Stomach smooth muscle (tissue), 2 donors: ENCODE measurements at regions not wholly inside any gene's neighbourhood (a gene's known extent, or its start where the extent isn't known, plus 50 kb on each side); places are given as distances from the start of the nearest gene placed in this dataset.

Source experiments
- H3K27ac ChIP-seq: one replicate; pipeline ENCODE4 v1.7.0; 2013; ENCODE audit warnings: mild to moderate bottlenecking, low read length, inconsistent platforms
- H3K27me3 ChIP-seq, 2 donors: one replicate each; pipeline ENCODE4 v1.7.0; 2013; ENCODE audit warnings: low read length in 2 of 2; ENCODE audit not compliant: insufficient read depth in 2 of 2, control insufficient read depth in 1 of 2
- H3K36me3 ChIP-seq, 2 donors: one replicate each; pipeline ENCODE4 v1.7.0; 2013; ENCODE audit warnings: low read length in 2 of 2; ENCODE audit not compliant: control insufficient read depth in 2 of 2, insufficient read depth in 2 of 2
- H3K4me1 ChIP-seq: one replicate; pipeline ENCODE4 v1.7.0; 2013; ENCODE audit warnings: low read length; ENCODE audit not compliant: control insufficient read depth, insufficient read depth
- H3K4me3 ChIP-seq, 2 donors: one replicate each; pipeline ENCODE4 v1.7.0; 2013; ENCODE audit warnings: low read length in 2 of 2
- H3K9ac ChIP-seq, 2 donors: one replicate each; pipeline ENCODE4 v1.7.0; 2013; ENCODE audit warnings: low read length in 2 of 2, mild to moderate bottlenecking in 1 of 2
- H3K9me3 ChIP-seq, 2 donors: one replicate each; pipeline ENCODE4 v1.7.0; 2013; ENCODE audit warnings: low read length in 2 of 2; ENCODE audit not compliant: control insufficient read depth in 2 of 2
- donor health status: healthy.
- donor health status: Pancreatic carcinoma.

DNA sequence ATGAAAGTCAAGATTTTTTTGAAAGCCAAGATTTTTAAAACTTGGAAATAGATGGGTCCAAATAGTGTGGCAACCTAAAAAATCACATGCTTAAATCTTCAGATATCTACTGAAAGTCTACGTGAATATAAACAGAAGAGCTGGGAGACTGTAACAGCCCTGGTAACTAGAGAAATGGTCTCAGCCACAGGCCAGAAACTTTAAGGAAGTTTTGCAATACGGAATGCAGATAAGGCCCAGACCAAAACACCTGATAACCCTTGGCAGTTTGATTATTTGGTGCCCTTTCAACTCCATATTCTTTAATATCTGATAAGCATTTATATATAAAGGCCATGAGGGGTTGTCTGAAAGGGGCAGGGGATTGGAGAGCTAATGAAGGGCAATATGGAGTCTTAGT, 537.3 kb upstream of the TGFBR2 start:
- Histone ChIP-seq H3K4me3 (no peak overlapping the region), H3K9ac (no peak overlapping the region), H3K27me3 (no peaks in the 10 kb centered on the region), H3K9me3 (no peaks in the 10 kb centered on the region), H3K27ac (no peak overlapping the region), H3K36me3 (no peaks in the 10 kb centered on the region), H3K4me1 (no peaks in the 10 kb centered on the region)

DNA sequence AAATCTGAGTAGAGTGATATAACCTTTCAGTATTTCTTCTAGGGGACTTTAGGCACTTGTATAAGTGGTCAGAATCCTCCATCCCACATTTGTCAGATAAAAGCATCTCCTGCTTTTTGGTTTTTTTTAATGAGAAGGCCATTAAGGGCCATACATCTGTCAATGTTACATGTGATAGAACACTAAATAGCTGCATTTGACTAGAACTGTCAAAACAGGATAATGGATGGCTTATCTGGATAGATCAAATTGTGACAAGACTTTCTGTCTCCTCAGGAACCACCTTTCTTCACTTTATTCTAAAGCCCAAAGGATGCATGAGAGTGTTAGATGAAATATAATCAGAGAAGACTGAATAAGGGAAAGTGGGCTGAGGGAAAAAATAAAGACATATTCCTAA, 533.4 kb upstream of the TGFBR2 start:
- H3K27ac ChIP-seq, result no peak overlapping the region
- no peaks in the 10 kb centered on the region for H3K36me3 ChIP-seq
- H3K4me1 ChIP-seq, result no peaks in the 10 kb centered on the region
- no peak overlapping the region for H3K9ac ChIP-seq
- no peak overlapping the region for H3K4me3 ChIP-seq
- H3K27me3 ChIP-seq, result no peaks in the 10 kb centered on the region
- peaks cover 0 to 2% of the 10 kb centered on the region in 2 donors for H3K9me3 ChIP-seq

DNA sequence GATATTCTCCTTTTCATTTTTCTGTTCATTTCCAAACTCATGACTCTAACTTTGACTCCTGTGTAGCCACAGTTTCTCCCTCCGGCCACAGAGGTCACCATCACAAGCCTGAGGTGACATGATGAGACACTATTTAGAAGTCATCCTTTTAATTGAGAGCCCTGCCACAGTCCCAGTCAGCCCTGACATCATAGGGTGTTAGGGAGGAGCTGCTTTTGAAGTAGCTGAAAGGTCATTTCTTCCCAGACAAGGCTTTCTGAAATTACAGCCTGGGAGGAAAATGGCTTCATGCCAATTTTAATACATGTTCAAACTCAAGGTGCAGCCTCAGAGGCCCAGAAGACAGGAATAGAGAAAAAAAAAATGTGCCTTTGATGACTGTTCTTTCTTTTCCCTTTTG, 532.8 kb upstream of the TGFBR2 start:
- Histone ChIP-seq H3K4me3 (no peak overlapping the region), H3K4me1 (no peaks in the 10 kb centered on the region), H3K36me3 (no peaks in the 10 kb centered on the region), H3K27me3 (no peaks in the 10 kb centered on the region), H3K9ac (no peak overlapping the region), H3K9me3 (peaks cover 0 to 2% of the 10 kb centered on the region in 2 donors), H3K27ac (no peak overlapping the region)

DNA sequence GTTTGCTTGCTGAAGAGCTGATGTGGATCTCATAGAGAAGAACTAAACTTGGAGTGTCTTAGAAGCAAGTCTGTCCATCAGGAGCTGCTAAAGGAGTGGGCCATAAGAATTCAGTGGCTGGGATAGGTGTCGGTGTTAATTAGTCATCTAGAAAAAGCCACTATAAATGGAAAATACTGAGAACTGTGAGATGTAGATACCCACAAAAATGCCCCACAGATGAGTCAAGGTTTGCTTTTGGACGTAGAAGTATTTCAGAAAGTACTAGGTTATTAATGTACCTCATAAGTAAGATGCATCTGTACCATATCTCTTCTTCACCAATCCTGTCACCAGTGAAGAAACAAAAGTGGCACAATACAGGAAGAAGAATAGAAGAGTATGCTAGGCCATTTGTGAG, 530.9 kb upstream of the TGFBR2 start:
- Histone ChIP-seq H3K27me3 (no peaks in the 10 kb centered on the region), H3K4me3 (no peak overlapping the region)

DNA sequence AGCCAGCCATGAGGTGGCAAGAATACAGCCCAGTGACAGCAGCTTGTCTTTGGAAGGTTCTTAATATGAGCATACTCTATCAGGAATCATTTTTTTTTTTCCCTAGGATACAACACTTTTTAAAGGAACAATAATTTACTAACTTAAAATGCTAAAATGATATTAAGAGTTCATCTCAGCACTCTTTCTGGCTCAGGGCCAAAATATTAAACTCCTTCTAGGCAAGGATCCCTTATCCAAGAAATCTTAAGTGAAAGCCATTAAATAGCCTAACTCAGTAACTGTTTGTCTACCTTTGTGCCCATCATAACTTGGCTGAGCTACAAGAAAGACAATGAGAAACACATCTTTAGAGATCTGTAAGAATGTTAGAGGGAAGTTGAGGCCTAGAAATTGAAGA, 529.5 kb upstream of the TGFBR2 start:
- H3K36me3 ChIP-seq, result no peaks in the 10 kb centered on the region
- H3K4me1 ChIP-seq, result no peaks in the 10 kb centered on the region
- H3K4me3 ChIP-seq, result no peak overlapping the region
- H3K27ac ChIP-seq, result no peak overlapping the region
- no peaks in the 10 kb centered on the region for H3K27me3 ChIP-seq
- peaks cover 0 to 2% of the 10 kb centered on the region in 2 donors for H3K9me3 ChIP-seq
- no peak overlapping the region for H3K9ac ChIP-seq

More for the DNA sequence above, 530.9 kb upstream of the TGFBR2 start:
- peaks cover 0 to 2% of the 10 kb centered on the region in 2 donors for H3K9me3 ChIP-seq
- H3K4me1 ChIP-seq, result no peaks in the 10 kb centered on the region
- H3K27ac ChIP-seq, result no peak overlapping the region
- H3K36me3 ChIP-seq, result no peaks in the 10 kb centered on the region
- H3K9ac ChIP-seq, result no peak overlapping the region

DNA sequence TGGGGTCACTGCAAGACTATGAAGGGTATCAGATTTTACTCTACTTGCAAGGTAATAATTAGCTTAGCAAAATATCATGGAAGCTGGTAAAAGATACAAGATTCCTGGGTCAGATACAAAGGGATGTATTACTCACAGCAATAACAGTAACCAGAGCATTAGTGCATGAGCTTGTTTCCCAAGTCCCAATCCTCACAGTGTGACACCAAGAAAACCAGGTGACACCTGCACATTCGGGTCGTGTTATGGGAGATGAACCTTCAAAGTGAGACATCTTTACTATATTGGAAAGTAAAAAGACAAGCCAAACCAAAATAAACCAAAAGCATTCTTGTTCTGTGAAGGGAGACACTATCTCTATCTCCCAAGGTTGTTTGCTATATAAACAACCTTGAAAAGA, 528.7 kb upstream of the TGFBR2 start:
- no peak overlapping the region for H3K4me3 ChIP-seq
- no peak overlapping the region for H3K9ac ChIP-seq
- no peaks in the 10 kb centered on the region for H3K27me3 ChIP-seq
- H3K27ac ChIP-seq, result no peak overlapping the region
- H3K36me3 ChIP-seq, result no peaks in the 10 kb centered on the region
- peaks cover 0 to 2% of the 10 kb centered on the region in 2 donors for H3K9me3 ChIP-seq
- H3K4me1 ChIP-seq, result no peaks in the 10 kb centered on the region

DNA sequence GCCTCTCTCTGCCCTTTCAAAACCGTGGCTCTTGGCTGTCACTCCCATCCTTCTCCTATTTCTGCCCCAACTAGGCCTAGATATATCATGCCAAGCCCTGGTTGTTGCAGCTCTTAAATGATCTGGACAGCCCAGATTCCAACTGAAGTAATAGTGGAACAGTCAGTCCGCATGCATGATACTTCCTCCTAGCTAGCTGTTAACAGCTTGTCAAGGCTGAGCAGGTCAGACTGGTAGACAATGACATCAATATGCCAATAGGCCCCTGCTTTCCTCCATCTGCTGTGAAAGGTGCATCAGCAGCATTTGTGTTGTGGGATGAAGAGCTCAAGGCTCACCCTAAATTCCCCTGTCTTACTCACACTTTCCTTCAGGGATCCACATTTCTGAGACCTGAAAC, 527.7 kb upstream of the TGFBR2 start:
- H3K4me3 ChIP-seq, result no peak overlapping the region
- H3K27ac ChIP-seq, result no peak overlapping the region
- H3K27me3 ChIP-seq, result no peaks in the 10 kb centered on the region
- H3K9ac ChIP-seq, result no peak overlapping the region
- peaks cover 0 to 2% of the 10 kb centered on the region in 2 donors for H3K9me3 ChIP-seq
- no peaks in the 10 kb centered on the region for H3K4me1 ChIP-seq
- H3K36me3 ChIP-seq, result no peaks in the 10 kb centered on the region

DNA sequence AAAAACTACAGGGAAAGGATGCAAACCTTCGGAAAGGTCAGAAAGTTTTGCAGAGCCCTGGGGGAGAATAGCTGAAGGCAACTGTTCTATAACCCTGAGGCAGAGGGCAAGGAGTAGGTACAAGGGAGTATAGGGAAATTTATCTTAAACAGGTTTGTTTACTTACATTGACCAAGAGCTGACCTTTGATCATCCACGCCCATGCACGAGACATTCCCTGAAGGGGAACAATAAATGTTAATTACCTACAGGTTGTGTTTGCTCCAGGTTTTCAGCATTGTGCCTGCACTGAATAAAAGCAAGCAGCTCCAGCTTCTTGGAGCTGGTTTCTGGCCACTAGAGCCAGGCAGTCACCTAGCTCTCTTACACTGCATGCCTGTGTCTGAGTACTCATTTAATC, 524.5 kb upstream of the TGFBR2 start:
- Histone ChIP-seq H3K4me3 (no peak overlapping the region), H3K36me3 (no peaks in the 10 kb centered on the region), H3K27me3 (no peaks in the 10 kb centered on the region), H3K9me3 (peaks cover 0 to 2% of the 10 kb centered on the region in 2 donors), H3K27ac (no peak overlapping the region), H3K9ac (no peak overlapping the region), H3K4me1 (no peaks in the 10 kb centered on the region)

DNA sequence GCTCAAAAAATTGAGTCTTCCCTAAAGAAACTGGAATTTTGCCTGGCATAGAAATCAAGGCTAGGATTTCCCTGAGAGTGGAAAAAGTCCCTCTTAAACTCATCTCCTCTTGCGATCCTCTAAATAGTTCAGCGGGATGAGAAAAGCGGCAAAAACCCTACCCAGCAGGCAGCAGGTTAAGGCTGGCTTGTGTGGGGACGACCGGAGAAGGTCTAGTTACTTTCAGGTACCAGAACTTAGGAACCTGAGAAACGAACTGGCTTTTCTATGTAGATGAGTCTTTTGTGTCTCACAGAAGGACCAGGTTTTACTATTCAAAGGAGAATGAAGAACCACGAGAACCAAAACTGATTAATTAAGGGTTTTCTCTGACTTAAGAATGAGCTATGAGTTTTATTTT, 523.7 kb upstream of the TGFBR2 start:
- Histone ChIP-seq H3K27me3 (no peaks in the 10 kb centered on the region), H3K9me3 (no peaks in the 10 kb centered on the region), H3K36me3 (no peaks in the 10 kb centered on the region), H3K4me3 (no peak overlapping the region), H3K9ac (no peak overlapping the region), H3K27ac (no peak overlapping the region), H3K4me1 (no peaks in the 10 kb centered on the region)

DNA sequence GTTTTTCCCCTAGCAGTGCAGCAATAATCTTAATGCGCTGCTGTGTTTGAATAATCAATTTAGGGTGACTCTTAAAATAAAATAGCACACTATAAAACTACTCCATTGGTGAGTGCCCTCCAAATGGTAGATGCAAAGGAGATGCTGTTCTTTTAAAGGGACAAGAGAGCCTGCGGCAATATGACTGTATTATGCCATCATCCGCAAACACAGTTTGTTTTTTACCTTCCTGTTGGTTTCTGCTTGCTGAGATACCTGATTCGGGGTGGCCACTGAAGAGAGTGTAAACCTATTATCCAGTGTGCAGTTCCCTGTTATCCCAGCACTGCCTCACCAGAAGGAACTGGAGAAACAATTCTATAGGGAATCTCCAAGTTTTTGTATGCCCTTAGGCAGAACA, 523.1 kb upstream of the TGFBR2 start:
- H3K36me3 ChIP-seq, result no peaks in the 10 kb centered on the region
- no peaks in the 10 kb centered on the region for H3K27me3 ChIP-seq
- H3K4me3 ChIP-seq, result no peak overlapping the region
- H3K9ac ChIP-seq, result no peak overlapping the region
- no peak overlapping the region for H3K27ac ChIP-seq
- H3K4me1 ChIP-seq, result no peaks in the 10 kb centered on the region
- no peaks in the 10 kb centered on the region for H3K9me3 ChIP-seq

DNA sequence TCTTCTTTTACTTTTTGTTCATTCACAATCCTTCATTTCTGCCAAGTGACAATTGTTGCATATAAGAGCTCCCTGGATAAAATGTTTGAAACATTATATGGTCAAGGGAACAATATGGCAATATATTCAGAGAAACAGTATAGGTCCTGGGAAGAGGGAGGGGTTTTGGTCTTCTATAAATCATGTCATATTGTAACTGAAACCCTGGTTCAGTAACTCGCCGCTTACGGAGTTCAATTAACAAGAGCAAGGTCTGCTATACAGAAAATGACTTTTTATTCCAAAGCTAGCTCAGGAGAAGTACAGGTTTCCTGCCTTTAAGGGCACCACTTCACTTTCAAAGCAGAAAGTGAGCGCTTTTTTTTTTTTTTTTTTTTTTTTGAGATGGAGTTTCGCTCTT, 522.1 kb upstream of the TGFBR2 start:
- Histone ChIP-seq H3K9me3 (no peaks in the 10 kb centered on the region), H3K27me3 (no peaks in the 10 kb centered on the region), H3K4me3 (no peak overlapping the region), H3K9ac (no peak overlapping the region), H3K36me3 (no peaks in the 10 kb centered on the region), H3K4me1 (no peaks in the 10 kb centered on the region), H3K27ac (no peak overlapping the region)
